SK-N-SH treated with all-trans-retinoic acid at 6 μM for 48 hours (cell line): ENCODE measurements at regions not wholly inside any gene's neighbourhood (a gene's known extent, or its start where the extent isn't known, plus 50 kb on each side); places are given as distances from the start of the nearest gene placed in this dataset.

ENCODE experiments used
- ATAC-seq: fragments of 200-7000 bp; cut with Tn5 transposase; 3 replicates; pipeline ENCODE4 v1.9.1; 2020; ENCODE audit warnings: mild to moderate bottlenecking, moderate library complexity
- ARNTL ChIP-seq: fragments of 450-650 bp; formaldehyde crosslinking; IDR thresholded peaks from 2 replicates; pipeline ENCODE4 v1.5.0; 2020; ENCODE audit warnings: low read depth, mild to moderate bottlenecking, moderate library complexity, borderline replicate concordance
- BACH2 ChIP-seq: fragments of 250-450 bp; sonication (Bioruptor Pico); IDR thresholded peaks from 2 replicates; pipeline ENCODE4 v1.9.0; 2021; ENCODE audit warnings: mild to moderate bottlenecking, borderline replicate concordance
- CREB5 ChIP-seq: fragments of 250-450 bp; sonication (Bioruptor Pico); IDR thresholded peaks from 2 replicates; pipeline ENCODE4 v1.5.1; 2020; ENCODE audit warnings: low read depth, mild to moderate bottlenecking, moderate library complexity
- CSDC2 ChIP-seq: fragments of 250-450 bp; sonication (Bioruptor Pico); IDR thresholded peaks from 2 replicates; pipeline ENCODE4 v1.5.0; 2020; ENCODE audit warnings: mild to moderate bottlenecking, moderate library complexity
- ESRRG ChIP-seq: fragments of 250-450 bp; sonication (Bioruptor Pico); IDR thresholded peaks from 2 replicates; pipeline ENCODE4 v1.6.1; 2021; ENCODE audit warnings: mild to moderate bottlenecking
- GLIS3 ChIP-seq: fragments of 250-450 bp; sonication (Bioruptor Pico); IDR thresholded peaks from 2 replicates; pipeline ENCODE4 v1.5.0; 2020; ENCODE audit warnings: mild to moderate bottlenecking, moderate library complexity
- ISL1 ChIP-seq: fragments of 250-450 bp; sonication (Bioruptor Pico); IDR thresholded peaks from 2 replicates; pipeline ENCODE4 v2.1.2; 2022; ENCODE audit warnings: mild to moderate bottlenecking, moderate library complexity
- OSR1 ChIP-seq: fragments of 250-450 bp; sonication (Bioruptor Pico); IDR thresholded peaks from 2 replicates; pipeline ENCODE4 v1.8.0; 2022; ENCODE audit warnings: moderate library complexity, mild to moderate bottlenecking, inconsistent platforms
- PATZ1 ChIP-seq: fragments of 250-450 bp; sonication (Bioruptor Pico); IDR thresholded peaks from 2 replicates; pipeline ENCODE4 v1.8.0; 2020; ENCODE audit warnings: mild to moderate bottlenecking, moderate library complexity, borderline replicate concordance
- POU6F1 ChIP-seq: fragments of 250-450 bp; sonication (Bioruptor Pico); IDR thresholded peaks from 2 replicates; pipeline ENCODE4 v1.8.0; 2021; ENCODE audit warnings: low read depth, mild to moderate bottlenecking, moderate library complexity, borderline replicate concordance
- PPARA ChIP-seq: fragments of 250-450 bp; sonication (Bioruptor Pico); IDR thresholded peaks from 2 replicates; pipeline ENCODE4 v1.5.0; 2020; ENCODE audit warnings: mild to moderate bottlenecking, borderline replicate concordance
- RARB ChIP-seq: fragments of 250-450 bp; sonication (Bioruptor Pico); IDR thresholded peaks from 2 replicates; pipeline ENCODE4 v1.8.0; 2021; ENCODE audit warnings: mild to moderate bottlenecking, moderate library complexity
- SNAI2 ChIP-seq: fragments of 250-450 bp; sonication (Bioruptor Pico); IDR thresholded peaks from 2 replicates; pipeline ENCODE4 v1.5.0; 2020; ENCODE audit warnings: mild to moderate bottlenecking, moderate library complexity
- TCF4 ChIP-seq: fragments of 250-450 bp; sonication (Bioruptor Pico); IDR thresholded peaks from 2 replicates; pipeline ENCODE4 v1.8.0; 2021; ENCODE audit warnings: mild to moderate bottlenecking, moderate library complexity, borderline replicate concordance
- TOX ChIP-seq: fragments of 250-450 bp; sonication (Bioruptor Pico); IDR thresholded peaks from 2 replicates; pipeline ENCODE4 v1.8.0; 2021; ENCODE audit warnings: mild to moderate bottlenecking, moderate library complexity, borderline replicate concordance
- TSHZ2 ChIP-seq: fragments of 250-450 bp; sonication (Bioruptor Pico); IDR thresholded peaks from 2 replicates; pipeline ENCODE4 v1.5.0; 2020; ENCODE audit warnings: mild to moderate bottlenecking, moderate library complexity
- ZC3H10 ChIP-seq: fragments of 250-450 bp; sonication (Bioruptor Pico); IDR thresholded peaks from 2 replicates; pipeline ENCODE4 v1.5.1; 2021; ENCODE audit warnings: mild to moderate bottlenecking, moderate library complexity
- ZFP3 ChIP-seq: fragments of 250-450 bp; sonication (Bioruptor Pico); IDR thresholded peaks from 2 replicates; pipeline ENCODE4 v1.5.0; 2020; ENCODE audit warnings: mild to moderate bottlenecking, moderate library complexity
- ZFP30 ChIP-seq: fragments of 450-650 bp; formaldehyde crosslinking; IDR thresholded peaks from 2 replicates; pipeline ENCODE4 v1.5.0; 2022; ENCODE audit warnings: mild to moderate bottlenecking, moderate library complexity
- ZNF70 ChIP-seq: fragments of 450-650 bp; formaldehyde crosslinking; IDR thresholded peaks from 2 replicates; pipeline ENCODE4 v1.5.0; 2020; ENCODE audit warnings: mild to moderate bottlenecking, moderate library complexity
- ZNF8 ChIP-seq: fragments of 450-650 bp; formaldehyde crosslinking; IDR thresholded peaks from 2 replicates; pipeline ENCODE4 v1.5.0; 2020; ENCODE audit warnings: mild to moderate bottlenecking, moderate library complexity

- TF ChIP-seq POU6F1 (no peak), ZNF8 (CRISPR knock-in tag) (no peak), TSHZ2 (CRISPR knock-in tag) (no peak), TCF4 (CRISPR knock-in tag) (no peak), TOX (CRISPR knock-in tag) (no peak), ARNTL (CRISPR knock-in tag) (no peak), PPARA (no peak), ZNF70 (CRISPR knock-in tag) (no peak)
These were observed 359.8 kb upstream of the ERCC4 start (continued) for GRCh38 chr16:13560151-13560550.

GRCh38 chr16:13561291-13562070 lies 358.5 kb upstream of the ERCC4 start:
- no peak for ATAC-seq
- TF ChIP-seq RARB (no peak), OSR1 (CRISPR knock-in tag) (no peak), PATZ1 (no peak), GLIS3 (CRISPR knock-in tag) (no peak), BACH2 (no peak), CSDC2 (CRISPR knock-in tag) (no peak), ISL1 (CRISPR knock-in tag) (no peak), ZNF8 (CRISPR knock-in tag) (no peak), ESRRG (CRISPR knock-in tag) (no peak), CREB5 (CRISPR knock-in tag) (no peak), ZC3H10 (CRISPR knock-in tag) (no peak), ARNTL (CRISPR knock-in tag) (no peak)

- ATAC-seq = no peak
- TF ChIP-seq ZFP3 (no peak), TCF4 (CRISPR knock-in tag) (no peak), ISL1 (CRISPR knock-in tag) (no peak), ESRRG (CRISPR knock-in tag) (no peak)
These were observed 351.2 kb upstream of the ERCC4 start for GRCh38 chr16:13568803-13569202.

GRCh38 chr16:13569986-13570385 lies 350.0 kb upstream of the ERCC4 start:
- TF ChIP-seq PATZ1 = no peak
- no peak for TF ChIP-seq ZC3H10 (CRISPR knock-in tag)
- no peak for TF ChIP-seq ZFP30
- no peak for TF ChIP-seq ARNTL (CRISPR knock-in tag)
- TF ChIP-seq ESRRG (CRISPR knock-in tag) = no peak
- TF ChIP-seq CREB5 (CRISPR knock-in tag) = no peak
- no peak for TF ChIP-seq SNAI2 (CRISPR knock-in tag)
- no peak for TF ChIP-seq ZNF8 (CRISPR knock-in tag)
- no peak for TF ChIP-seq BACH2
- no peak for TF ChIP-seq RARB
- TF ChIP-seq ZFP3 = no peak
- no peak for ATAC-seq
